ENCODE measurements at regions not wholly inside any gene's neighbourhood (a gene's known extent, or its start where the extent isn't known, plus 50 kb on each side); places are given as distances from the start of the nearest gene placed in this dataset.

- no peak overlapping the region for H3K27ac ChIP-seq (ENCODE audit: low read depth in 1 of 2, low read length in 2 of 2)
- H3K36me3 ChIP-seq (ENCODE audit: control insufficient read depth in 4 of 4, insufficient read depth in 3 of 4, low read depth in 1 of 4, low read length in 3 of 4) = no peaks in the 10 kb centered on the region
- H3K9ac ChIP-seq (ENCODE audit: low read depth in 1 of 2, low read length in 2 of 2) = no peak overlapping the region
- DNase-seq (ENCODE audit: low spot score) = no peak
- H3K4me1 ChIP-seq (ENCODE audit: control insufficient read depth in 4 of 4, insufficient read depth in 4 of 4, low read length in 3 of 4) = no peaks in the 10 kb centered on the region
- TF ChIP-seq MAX (IDR thresholded peaks at IDR 0.05) = no peak
- TF ChIP-seq REST (IDR thresholded peaks at IDR 0.05) = no peak
- TF ChIP-seq FOXA2 (IDR thresholded peaks at IDR 0.05) = no peak
- TF ChIP-seq GABPA (IDR thresholded peaks at IDR 0.05 in 1 of 2, conservative IDR thresholded peaks at IDR 0.05 in 1 of 2) = no peak
- TF ChIP-seq ATF3 (IDR thresholded peaks at IDR 0.05) = no peak
- no peak for TF ChIP-seq YY1 (IDR thresholded peaks at IDR 0.05)
- no peak for TF ChIP-seq EGR1 (IDR thresholded peaks at IDR 0.05; ENCODE audit: low read depth in 2 of 2)
- TF ChIP-seq RXRA (IDR thresholded peaks at IDR 0.05) = no peak
- no peak for TF ChIP-seq HNF4A (conservative IDR thresholded peaks at IDR 0.05)
- no peak for TF ChIP-seq CTCF (IDR thresholded peaks at IDR 0.05; ENCODE audit: low read depth, low read length, missing input control)
- no peak for TF ChIP-seq TAF1 (conservative IDR thresholded peaks at IDR 0.05)
- no peak for TF ChIP-seq RAD21 (IDR thresholded peaks at IDR 0.05)
- no peak for TF ChIP-seq NR2F2 (IDR thresholded peaks at IDR 0.05)
- TF ChIP-seq ZBTB33 (IDR thresholded peaks at IDR 0.05) = no peak
- no peak for TF ChIP-seq FOXA1 (IDR thresholded peaks at IDR 0.05)
- no peaks in the 10 kb centered on the region for H3K9me3 ChIP-seq (ENCODE audit: control insufficient read depth in 4 of 4, low read length in 3 of 4)
- no peaks in the 10 kb centered on the region for H3K27me3 ChIP-seq (ENCODE audit: control insufficient read depth in 4 of 4, insufficient read depth in 4 of 4, low read length in 3 of 4)
- WGBS = 88% methylated on average over 3 of the region's 3 CpGs
- no peak overlapping the region for H3K4me3 ChIP-seq (ENCODE audit: low read depth in 1 of 3, low read length in 3 of 3)
Measured at GRCh38 chr5:165720901-165721300, 2215.5 kb downstream of the MAT2B start.

GRCh38 chr5:165722401-165722800, 2217.0 kb downstream of the MAT2B start:
- H3K27ac ChIP-seq (ENCODE audit: low read depth in 1 of 2, low read length in 2 of 2) = no peak overlapping the region
- no peaks in the 10 kb centered on the region for H3K9me3 ChIP-seq (ENCODE audit: control insufficient read depth in 4 of 4, low read length in 3 of 4)
- no peaks in the 10 kb centered on the region for H3K4me1 ChIP-seq (ENCODE audit: control insufficient read depth in 4 of 4, insufficient read depth in 4 of 4, low read length in 3 of 4)
- no peak overlapping the region for H3K9ac ChIP-seq (ENCODE audit: low read depth in 1 of 2, low read length in 2 of 2)
- no peak for DNase-seq (ENCODE audit: low spot score)
- 94% methylated on average over 2 of the region's 2 CpGs for WGBS
- no peaks in the 10 kb centered on the region for H3K27me3 ChIP-seq (ENCODE audit: control insufficient read depth in 4 of 4, insufficient read depth in 4 of 4, low read length in 3 of 4)
- no peak overlapping the region for H3K4me3 ChIP-seq (ENCODE audit: low read depth in 1 of 3, low read length in 3 of 3)
- no peaks in the 10 kb centered on the region for H3K36me3 ChIP-seq (ENCODE audit: control insufficient read depth in 4 of 4, insufficient read depth in 3 of 4, low read depth in 1 of 4, low read length in 3 of 4)
- TF ChIP-seq REST (IDR thresholded peaks at IDR 0.05) = no peak
- TF ChIP-seq TAF1 (conservative IDR thresholded peaks at IDR 0.05) = no peak
- TF ChIP-seq FOXA1 (IDR thresholded peaks at IDR 0.05) = no peak
- no peak for TF ChIP-seq HNF4A (conservative IDR thresholded peaks at IDR 0.05)
- TF ChIP-seq MAX (IDR thresholded peaks at IDR 0.05) = no peak
- TF ChIP-seq HNF4G (IDR thresholded peaks at IDR 0.05) = no peak
- no peak for TF ChIP-seq SP1 (IDR thresholded peaks at IDR 0.05)
- TF ChIP-seq CTCF (IDR thresholded peaks at IDR 0.05; ENCODE audit: low read depth, low read length, missing input control) = no peak

Measured in liver (tissue), 8 donors.